ENCODE measurements at regions not wholly inside any gene's neighbourhood (a gene's known extent, or its start where the extent isn't known, plus 50 kb on each side); places are given as distances from the start of the nearest gene placed in this dataset.

DNA sequence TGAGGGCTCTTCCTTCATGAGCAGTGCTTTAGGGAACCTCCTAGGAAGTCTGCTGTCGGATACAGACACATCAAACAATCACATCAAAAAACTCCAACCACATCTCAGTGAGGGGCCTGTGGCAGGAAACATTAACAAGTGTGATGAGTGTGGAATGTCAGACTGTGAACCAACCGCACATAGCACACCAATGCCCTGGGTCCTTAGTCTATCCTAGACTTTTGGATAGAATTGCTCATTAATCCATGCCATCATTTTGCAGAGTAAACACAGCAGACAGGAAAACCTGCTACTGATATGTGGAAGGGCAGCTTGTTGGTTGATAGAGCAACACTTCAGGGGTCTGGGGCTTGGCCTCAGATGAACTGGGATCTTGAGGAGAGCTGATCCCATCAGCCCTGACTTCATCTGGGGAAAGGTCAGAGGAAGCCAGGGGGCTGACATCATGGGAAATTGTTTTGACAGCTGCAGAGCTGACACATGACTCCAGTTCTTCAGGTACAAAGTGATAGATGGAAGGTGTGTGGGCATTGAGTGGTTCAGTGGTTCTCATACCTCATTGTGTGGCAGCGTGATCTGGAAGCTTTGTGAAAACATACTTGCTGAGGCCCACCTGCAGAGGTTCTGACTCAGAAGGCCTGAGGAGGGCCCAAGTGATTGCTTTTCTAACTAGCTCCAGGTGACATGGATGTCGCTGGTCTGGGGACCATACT is 193.3 kb downstream of the DIRAS2 start:
- Histone ChIP-seq H3K4me3 (no peak overlapping the region), H3K27ac (no peak overlapping the region), H3K4me1 (no peaks in the 10 kb centered on the region), H3K36me3 (no peaks in the 10 kb centered on the region), H3K27me3 (no peaks in the 10 kb centered on the region), H3K9me3 (no peaks in the 10 kb centered on the region)
- no peak for ATAC-seq (ENCODE audit: low FRiP score in 2 of 2)
- 50 to 61% methylated on average over 4 of the region's 4 CpGs for WGBS, 2 donors
- DNase-seq, result no peak
- no peak for TF ChIP-seq POLR2A (IDR thresholded peaks at IDR 0.05)
- TF ChIP-seq POLR2AphosphoS5 (IDR thresholded peaks at IDR 0.05), result no peak
- TF ChIP-seq CTCF (IDR thresholded peaks at IDR 0.05), result no peak
- no peak for TF ChIP-seq EP300 (IDR thresholded peaks at IDR 0.05)

GRCh38 chr9:90451804-90452203 is 190.8 kb downstream of the DIRAS2 start:
- H3K9me3 ChIP-seq, result no peaks in the 10 kb centered on the region
- no peak for DNase-seq
- H3K4me1 ChIP-seq, result no peaks in the 10 kb centered on the region
- no peaks in the 10 kb centered on the region for H3K36me3 ChIP-seq
- H3K27ac ChIP-seq, result no peak overlapping the region
- ATAC-seq (ENCODE audit: low FRiP score in 2 of 2), result no peak
- H3K4me3 ChIP-seq, result no peak overlapping the region
- H3K27me3 ChIP-seq, result no peaks in the 10 kb centered on the region
- TF ChIP-seq POLR2AphosphoS5 (IDR thresholded peaks at IDR 0.05), result no peak
- no peak for TF ChIP-seq POLR2A (IDR thresholded peaks at IDR 0.05)
- no peak for TF ChIP-seq EP300 (IDR thresholded peaks at IDR 0.05)
- TF ChIP-seq CTCF (IDR thresholded peaks at IDR 0.05), result no peak
- 0 to 88% methylated on average over 1 of the region's 1 CpG for WGBS, 2 donors

DNA sequence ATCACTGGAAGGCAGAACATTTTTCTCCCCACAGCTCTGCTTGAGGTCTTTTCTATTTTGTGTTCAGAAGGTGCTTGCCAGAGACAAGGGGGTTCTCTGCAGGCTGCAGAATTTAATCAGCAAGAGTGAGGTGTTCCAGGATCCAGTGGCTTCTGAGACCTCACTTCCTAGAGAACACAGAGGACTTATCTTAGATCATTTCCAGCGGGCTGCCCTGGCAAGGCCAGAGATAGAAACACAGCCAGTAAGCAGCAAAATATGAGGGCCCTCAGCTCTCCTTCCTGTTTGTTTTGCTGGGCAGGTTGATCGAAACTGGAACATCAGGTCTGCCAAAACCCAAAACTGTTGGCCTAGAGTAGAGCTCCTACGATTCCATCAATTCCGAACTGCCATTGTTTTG is 187.3 kb downstream of the DIRAS2 start:
- H3K27ac ChIP-seq, result no peak overlapping the region
- no peak for TF ChIP-seq CTCF (IDR thresholded peaks at IDR 0.05)
- no peak for TF ChIP-seq POLR2A (IDR thresholded peaks at IDR 0.05)
- TF ChIP-seq POLR2AphosphoS5 (IDR thresholded peaks at IDR 0.05), result no peak
- TF ChIP-seq EP300 (IDR thresholded peaks at IDR 0.05), result no peak
- DNase-seq (no peak), ATAC-seq (ENCODE audit: low FRiP score in 2 of 2) (no peak)
- no peaks in the 10 kb centered on the region for H3K27me3 ChIP-seq
- 69 to 79% methylated on average over 4 of the region's 4 CpGs for WGBS, 2 donors
- H3K4me3 ChIP-seq, result no peak overlapping the region
- H3K36me3 ChIP-seq, result no peaks in the 10 kb centered on the region
- no peaks in the 10 kb centered on the region for H3K4me1 ChIP-seq
- no peaks in the 10 kb centered on the region for H3K9me3 ChIP-seq

- Histone ChIP-seq H3K9me3 (no peaks in the 10 kb centered on the region), H3K27me3 (no peaks in the 10 kb centered on the region), H3K27ac (no peak overlapping the region), H3K4me3 (no peak overlapping the region), H3K4me1 (no peaks in the 10 kb centered on the region), H3K36me3 (no peaks in the 10 kb centered on the region)
- DNase-seq (no peak), ATAC-seq (ENCODE audit: low FRiP score in 2 of 2) (no peak)
- TF ChIP-seq POLR2AphosphoS5 (IDR thresholded peaks at IDR 0.05) (no peak), POLR2A (IDR thresholded peaks at IDR 0.05) (no peak), CTCF (IDR thresholded peaks at IDR 0.05) (no peak), EP300 (IDR thresholded peaks at IDR 0.05) (no peak)
- 83 to 91% methylated on average over 9 of the region's 9 CpGs for WGBS, 2 donors
Observed at GRCh38 chr9:90457386-90458190, 185.0 kb downstream of the DIRAS2 start.

Measured in upper lobe of left lung (tissue), 6 donors.